ENCODE measurements at regions not wholly inside any gene's neighbourhood (a gene's known extent, or its start where the extent isn't known, plus 50 kb on each side); places are given as distances from the start of the nearest gene placed in this dataset.

- no peak for DNase-seq (ENCODE audit: low read depth)
These were observed 71.4 kb upstream of the GLS start for GRCh38 chr2:190809139-190809764.

- DNase-seq (ENCODE audit: low read depth): no peak
These were observed 70.6 kb upstream of the GLS start for GRCh38 chr2:190809876-190810525.

- no peak for DNase-seq (ENCODE audit: low read depth)
These were observed 69.5 kb upstream of the GLS start for GRCh38 chr2:190810981-190811587.

- DNase-seq (ENCODE audit: low read depth): no peak
These were observed 68.8 kb upstream of the GLS start for GRCh38 chr2:190811811-190812210.

- no peak for DNase-seq (ENCODE audit: low read depth)
These were observed 67.9 kb upstream of the GLS start for GRCh38 chr2:190812506-190813294.

GRCh38 chr2:190815226-190815625, 65.4 kb upstream of the GLS start:
- DNase-seq (ENCODE audit: low read depth): no peak

GRCh38 chr2:190817082-190817481, 63.5 kb upstream of the GLS start:
- no peak for DNase-seq (ENCODE audit: low read depth)

GRCh38 chr2:190819840-190820301, 60.8 kb upstream of the GLS start:
- DNase-seq (ENCODE audit: low read depth): no peak

GRCh38 chr2:190820416-190820815, 60.2 kb upstream of the GLS start:
- no peak for DNase-seq (ENCODE audit: low read depth)

- DNase-seq (ENCODE audit: low read depth): no peak
These were observed 58.6 kb upstream of the GLS start for GRCh38 chr2:190822043-190822442.

GRCh38 chr2:190827720-190828119, 52.9 kb upstream of the GLS start:
- DNase-seq (ENCODE audit: low read depth): no peak

- no peak for DNase-seq (ENCODE audit: low read depth)
These were observed 51.0 kb upstream of the GLS start for GRCh38 chr2:190829642-190830041.

All from activated T-cell treated with anti-CD3 and anti-CD28 coated beads for 24 hours (primary cell).